GM18868 (cell line): ENCODE measurements at regions not wholly inside any gene's neighbourhood (a gene's known extent, or its start where the extent isn't known, plus 50 kb on each side); places are given as distances from the start of the nearest gene placed in this dataset.

Experiments used
- ATAC-seq: cut with Tn5 transposase; IDR thresholded peaks from one replicate; pipeline ENCODE4 v1.9.1; 2021; ENCODE audit warnings: mild to moderate bottlenecking, moderate library complexity; ENCODE audit not compliant: unreplicated experiment

DNA sequence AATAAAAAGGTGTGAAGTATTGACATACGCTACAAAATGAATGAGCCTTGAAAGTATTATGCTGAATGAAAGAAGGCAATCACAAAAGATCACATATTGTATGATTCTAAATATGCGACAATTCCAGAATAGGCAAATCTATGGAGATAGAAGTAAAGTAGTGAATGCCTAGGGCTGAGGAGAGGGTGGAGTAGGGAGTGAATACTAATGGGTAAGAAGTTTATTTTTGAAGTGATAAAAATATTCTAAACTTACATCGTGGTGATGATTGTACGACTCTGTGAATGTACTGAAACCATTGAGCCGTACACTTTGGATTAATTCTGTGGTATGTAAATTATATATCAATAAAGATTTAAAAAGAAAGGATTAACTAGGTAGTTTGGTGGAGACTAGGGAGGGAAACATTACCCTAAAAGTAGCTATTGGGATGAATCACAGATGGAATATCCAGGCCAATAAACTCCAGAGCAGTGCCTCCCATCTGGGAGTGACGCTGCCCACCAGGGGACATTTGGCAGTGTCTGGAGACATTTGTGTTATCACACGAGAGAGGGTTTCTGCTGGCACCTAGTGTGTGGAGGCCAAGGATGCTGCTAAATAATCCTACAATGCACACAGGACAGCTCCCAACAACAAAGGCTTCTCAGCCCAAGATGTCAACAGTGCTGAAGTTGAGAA lies 214.2 kb upstream of the PCSK2 start:
- no peak for ATAC-seq

DNA sequence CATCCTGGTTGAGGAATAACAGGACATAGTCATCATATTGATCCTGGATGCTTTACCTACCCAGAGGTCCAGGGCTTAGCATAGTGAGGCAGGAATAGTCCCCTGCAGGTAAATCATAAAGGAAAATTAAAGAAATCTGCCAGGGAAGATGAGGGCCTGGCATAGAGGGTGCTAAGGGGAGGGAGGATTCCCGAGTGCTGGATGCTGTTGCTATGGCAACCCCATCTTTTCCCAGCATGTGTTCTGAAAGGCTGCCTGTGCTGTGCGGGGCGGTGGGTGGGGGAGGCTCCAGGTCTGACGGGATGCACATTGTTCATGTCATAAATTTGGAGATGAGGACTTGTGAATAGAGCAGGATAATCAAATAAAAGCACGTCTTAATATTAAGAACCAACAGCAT lies 212.6 kb upstream of the PCSK2 start:
- ATAC-seq = no peak

DNA sequence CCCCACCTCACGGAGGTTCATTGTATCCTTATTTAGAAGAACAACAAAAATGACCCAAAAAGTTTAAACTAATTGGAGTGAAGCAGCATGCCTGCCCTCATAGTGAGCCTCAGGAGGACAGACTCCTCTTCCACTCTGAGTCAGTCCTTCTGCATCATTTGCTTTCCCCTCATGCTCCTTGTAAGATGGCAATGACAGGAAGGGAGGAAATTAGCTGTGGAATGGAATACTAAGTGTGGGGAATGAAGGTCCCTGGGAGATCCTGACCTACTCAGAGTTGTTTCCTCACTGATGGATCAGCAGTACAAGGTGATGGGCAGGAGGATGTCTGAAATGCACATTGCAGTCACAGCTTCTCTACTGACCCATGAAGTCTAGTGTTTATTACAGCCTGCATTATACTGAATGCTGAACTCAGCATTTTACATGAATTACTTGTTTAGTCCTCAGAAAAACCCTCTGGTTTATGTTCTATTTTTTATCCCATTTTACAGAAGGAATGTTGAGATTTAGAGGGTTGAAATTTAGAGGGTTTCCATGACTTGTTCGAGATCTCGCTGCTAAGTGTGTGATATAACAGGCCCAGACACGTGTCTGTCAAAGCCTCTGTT lies 212.0 kb upstream of the PCSK2 start:
- no peak for ATAC-seq

DNA sequence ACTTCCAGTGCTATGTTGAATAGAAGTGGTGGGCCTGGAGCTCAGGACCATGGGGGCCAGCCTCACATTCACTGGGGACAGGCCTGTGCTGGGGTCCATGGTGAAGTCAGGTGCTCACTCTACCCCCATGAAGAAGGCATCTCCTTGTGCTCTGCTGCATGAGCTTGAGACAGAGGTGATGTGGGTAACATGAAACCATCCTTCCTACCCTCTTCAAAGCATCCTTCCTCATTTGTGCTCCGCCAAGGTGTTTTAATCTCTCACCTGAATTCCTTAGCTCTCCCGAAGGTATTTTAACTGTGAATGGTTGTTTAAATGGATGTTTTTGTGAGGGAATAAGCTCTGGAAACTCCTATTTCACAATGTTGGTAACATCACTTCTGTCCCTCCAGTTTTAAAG lies 209.6 kb upstream of the PCSK2 start:
- no peak for ATAC-seq

DNA sequence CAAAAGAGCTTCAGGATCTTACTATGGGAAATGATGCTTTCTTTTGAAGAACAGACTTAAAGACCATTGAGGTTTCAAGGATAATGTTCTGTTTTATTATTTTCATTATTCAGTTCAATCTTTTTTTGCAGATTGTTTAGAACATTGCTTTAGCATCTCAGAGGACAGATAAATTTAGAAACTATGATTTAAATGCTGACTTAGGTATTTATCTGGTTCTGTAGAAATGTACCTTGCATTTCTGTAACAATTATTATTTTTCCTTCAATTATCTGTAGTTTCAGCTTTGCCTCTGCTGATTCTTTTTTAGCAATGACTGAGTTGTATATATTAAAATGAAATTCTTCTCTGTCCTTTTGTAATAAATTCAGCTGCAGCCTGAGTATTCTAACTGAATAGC lies 205.4 kb upstream of the PCSK2 start:
- ATAC-seq = no peak

DNA sequence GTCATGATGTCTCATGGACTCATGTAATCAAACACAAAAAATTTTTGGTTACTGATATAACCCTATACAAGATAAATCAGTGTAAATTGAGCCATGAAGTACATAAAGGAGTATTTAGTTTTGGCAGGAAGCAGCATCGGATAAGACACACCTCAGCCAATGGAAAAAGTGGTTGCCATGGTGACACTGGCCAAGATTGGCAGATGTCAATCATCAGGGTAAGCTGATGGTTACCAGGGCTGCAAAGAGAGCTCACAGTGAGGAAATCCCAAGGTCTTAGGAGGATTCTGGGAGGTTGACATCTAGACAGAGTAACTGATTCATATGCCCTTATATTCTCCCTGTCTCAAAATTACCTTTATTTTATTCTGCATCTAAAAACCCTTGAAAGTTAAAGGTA lies 203.8 kb upstream of the PCSK2 start:
- no peak for ATAC-seq

DNA sequence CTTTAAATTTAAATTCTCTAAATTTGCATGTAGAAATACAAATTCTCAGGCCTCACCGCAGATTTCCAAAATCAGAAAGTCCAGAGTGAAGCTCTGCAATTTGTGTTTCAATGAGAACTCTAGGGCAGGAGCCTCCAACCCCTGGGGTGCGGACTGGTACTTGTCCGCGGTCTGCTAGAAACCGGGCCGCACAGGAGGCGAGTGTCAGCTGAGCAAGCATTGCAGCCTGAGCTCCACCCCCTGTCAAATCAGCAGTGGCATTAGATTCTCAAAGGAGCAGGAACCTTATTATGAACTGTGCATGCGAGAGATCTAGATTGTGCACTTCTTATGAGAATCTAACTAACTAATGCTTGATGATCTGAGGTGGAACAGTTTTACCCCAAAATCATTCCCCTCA lies 203.0 kb upstream of the PCSK2 start:
- no peak for ATAC-seq

DNA sequence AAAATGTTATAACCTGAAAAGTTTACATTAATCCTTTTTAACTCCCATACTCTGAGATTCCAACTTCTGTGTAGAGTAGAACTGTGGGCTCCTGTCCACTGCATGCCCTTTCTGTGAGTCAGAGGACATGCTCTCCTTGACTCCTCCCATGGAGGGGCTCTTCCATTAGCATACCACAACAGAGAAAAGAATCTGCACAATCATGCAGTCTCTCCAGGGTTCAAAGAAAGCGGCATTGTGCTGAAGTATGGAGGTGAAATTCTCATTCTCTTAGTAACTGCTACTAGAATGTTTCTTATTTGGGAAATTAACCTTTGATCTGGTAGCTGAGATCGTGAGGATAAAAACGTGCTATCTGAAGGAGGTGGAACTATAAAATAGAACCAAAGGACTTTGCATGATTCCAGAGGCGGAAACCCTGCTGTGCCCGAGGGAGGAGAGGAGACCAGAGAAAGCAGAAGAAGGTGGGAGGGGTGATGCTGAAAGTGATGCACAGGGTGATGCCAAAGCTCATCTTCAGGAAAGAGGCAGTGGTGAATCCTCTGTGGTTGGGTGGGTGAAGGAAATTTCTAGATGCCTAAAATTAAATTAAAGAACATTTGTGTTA lies 202.2 kb upstream of the PCSK2 start:
- no peak for ATAC-seq

DNA sequence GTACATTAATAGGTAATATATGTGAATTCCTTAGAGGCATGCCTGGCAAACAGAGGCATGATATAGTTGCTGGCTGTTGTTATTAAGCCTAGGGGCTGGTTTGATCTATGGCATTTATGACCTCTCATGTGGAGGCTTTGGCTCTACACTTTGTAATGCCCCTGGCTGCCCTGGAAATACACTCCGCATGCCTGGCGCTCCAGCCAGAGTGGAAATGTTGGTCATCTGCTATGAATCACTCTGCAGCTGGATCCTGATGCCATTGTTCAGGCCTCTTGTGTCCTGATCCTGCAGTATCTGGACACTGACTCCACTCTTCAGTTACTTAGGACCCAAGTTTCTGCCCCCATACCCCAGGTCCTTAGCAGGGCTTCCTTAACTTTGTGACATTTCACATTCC lies 200.5 kb upstream of the PCSK2 start:
- no peak for ATAC-seq

DNA sequence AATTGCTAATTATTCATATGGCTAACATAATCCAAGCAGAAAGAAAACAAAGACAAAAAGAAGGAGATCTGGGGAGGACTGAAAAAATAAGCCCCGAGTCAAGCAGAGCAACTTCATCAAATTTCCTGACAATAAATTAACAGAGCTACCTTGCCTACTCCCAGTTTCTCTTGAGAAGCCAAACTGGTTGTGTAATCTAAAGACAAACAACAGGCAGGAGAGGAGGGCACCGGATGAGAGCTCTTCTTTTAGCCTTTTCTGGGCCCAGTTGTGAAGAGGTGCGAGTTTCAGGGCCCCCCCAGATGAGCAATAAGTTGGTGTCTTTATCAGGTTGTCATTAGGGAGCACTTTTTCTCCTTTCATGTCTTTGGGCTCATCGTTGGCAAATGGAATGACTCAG lies 197.1 kb upstream of the PCSK2 start:
- no peak for ATAC-seq

DNA sequence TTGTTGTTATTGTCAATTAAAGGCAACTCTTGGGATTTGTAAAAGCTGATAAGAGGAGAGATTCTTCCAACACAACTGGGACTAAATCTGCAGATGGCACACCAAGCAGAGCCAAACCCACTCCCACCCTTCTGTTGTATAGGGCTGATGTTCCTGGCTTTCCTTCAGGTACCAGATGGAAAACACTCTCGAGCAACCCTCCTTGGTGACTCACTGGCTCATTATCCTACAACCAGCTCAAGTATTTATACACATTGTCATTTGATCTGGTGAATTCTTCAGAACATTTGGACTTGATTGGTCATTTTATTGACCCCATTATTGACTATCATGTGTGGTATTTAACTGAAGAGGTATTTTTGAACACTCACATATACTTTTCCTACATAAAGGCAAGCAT lies 190.3 kb upstream of the PCSK2 start:
- no peak for ATAC-seq

DNA sequence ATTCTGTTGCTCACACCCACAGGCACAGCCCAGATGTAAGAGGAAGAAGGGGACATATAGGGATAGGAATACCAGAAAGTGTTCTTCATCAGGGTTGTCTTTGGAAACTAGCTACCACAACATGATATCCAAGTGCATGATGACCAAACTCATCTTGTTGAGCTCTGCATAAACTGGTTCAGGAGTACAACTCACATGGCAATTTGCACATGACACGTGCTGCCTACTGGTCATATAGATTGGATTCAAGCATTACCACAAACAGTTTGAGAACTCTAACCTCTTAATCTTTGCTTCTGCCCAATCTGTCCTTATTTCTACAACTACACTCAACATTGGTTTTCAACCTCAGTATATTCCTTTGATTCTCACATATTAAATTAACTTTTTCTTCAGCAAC lies 184.7 kb upstream of the PCSK2 start:
- ATAC-seq = no peak

DNA sequence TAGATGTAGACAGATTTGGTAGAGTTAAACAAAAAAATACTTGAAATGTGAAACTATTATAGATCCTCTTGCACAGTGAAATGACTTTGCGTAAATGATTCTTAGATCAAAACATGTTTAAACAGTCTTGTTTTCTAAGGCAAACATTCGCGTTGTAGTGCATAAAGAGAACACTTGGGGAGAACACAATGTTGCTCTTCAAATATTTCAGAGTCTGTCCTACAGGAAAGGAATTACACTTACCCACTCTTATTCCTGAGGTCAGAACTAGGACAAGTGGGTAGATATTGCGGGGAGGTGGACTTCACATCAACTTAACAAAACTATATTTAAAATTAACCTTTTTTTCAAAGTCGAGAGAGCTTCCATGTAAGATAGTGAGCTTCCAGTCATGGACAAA lies 183.5 kb upstream of the PCSK2 start:
- ATAC-seq = no peak

DNA sequence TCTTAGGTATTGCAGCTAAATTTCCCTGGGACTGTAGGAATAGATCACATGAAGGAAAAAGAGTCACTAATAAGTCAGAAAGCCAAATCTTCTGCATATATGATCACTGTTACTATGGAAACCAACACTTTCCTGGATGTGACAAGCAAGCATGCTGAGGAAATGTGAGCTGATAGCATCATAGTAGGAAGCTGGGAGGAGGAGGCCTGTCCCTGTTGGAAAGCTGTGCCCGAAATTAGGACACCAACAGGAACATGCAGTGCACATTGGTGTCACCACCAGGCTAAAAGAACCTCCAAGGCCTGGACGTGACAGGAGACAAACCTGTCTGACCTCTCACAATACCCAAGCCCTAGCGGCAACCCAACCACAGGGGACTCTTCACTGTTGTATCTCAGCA lies 181.9 kb upstream of the PCSK2 start:
- ATAC-seq = no peak

DNA sequence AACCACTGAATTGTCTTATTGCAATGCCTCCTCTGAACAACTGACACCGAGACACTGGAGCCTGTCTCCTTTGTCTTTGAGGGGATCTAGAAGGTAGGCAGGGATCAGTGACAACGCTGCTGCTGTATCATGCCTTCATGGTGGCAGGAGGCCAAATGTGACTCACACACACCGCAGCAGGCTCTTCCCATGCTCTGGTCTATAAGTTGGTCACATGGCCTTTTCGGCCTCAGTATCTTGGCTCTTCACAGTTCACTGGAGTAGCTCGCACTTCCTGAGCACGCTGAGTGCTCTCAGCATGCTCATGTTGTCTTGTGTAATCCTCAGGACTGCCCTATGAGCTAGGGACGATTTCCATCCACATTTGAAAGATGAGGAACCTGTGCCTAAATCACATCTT lies 167.4 kb upstream of the PCSK2 start:
- no peak for ATAC-seq

DNA sequence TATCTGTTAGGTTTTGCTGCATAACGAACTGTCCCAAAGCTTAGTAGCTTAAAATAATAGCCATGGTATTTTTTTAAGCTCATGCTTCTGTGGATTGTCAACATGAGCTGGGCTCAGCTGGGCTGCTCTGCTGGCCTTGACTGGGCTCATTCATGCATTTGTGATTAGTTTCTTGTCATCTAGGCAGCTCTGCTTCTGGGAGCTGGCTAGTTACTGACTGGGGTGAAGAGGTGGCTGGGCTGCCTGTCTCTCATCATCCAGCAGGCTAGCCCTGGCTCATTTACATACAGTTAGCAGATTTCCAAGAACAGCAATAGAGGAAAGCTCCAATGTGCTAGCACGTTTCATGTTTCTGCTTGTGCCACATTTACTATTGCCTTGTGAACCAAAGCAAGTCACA lies 165.1 kb upstream of the PCSK2 start:
- no peak for ATAC-seq

DNA sequence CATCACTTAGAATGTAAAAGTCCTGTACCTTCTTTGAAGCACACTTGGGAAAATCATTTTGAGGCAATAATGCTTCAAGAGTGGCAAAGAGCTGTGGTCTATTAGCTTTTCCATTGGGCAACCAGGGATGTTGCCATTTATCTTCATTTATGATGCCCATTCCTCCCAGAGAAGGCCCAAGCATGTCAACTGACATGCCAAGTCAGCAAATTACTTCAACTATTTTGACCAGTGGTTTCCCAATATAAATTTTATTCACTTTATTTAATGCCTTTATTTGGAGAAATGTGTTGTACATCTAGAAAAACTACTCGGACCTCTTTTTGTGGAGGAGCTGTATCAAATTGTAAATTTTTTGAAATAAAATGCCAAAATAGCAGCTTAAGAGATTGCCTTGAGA lies 164.1 kb upstream of the PCSK2 start:
- ATAC-seq = no peak

DNA sequence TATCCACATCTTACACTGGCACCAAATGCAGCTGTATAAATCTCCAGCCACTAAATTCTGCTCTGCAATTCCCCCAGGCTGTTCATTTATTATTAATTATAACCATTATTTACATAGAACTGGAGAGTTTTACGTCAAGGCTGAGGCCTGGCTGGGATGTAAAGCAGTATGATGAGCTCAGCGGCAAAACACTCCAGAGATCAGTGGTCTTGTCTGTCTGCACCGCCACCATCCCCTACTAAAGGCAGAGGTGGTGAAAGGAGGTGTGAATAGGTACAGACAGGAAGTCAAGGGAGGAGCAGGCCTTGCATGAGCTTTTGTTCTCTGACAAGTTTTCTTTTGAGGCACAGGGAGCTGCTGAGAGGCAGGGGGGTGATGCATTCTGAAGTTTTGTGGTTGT lies 159.9 kb upstream of the PCSK2 start:
- ATAC-seq = no peak

DNA sequence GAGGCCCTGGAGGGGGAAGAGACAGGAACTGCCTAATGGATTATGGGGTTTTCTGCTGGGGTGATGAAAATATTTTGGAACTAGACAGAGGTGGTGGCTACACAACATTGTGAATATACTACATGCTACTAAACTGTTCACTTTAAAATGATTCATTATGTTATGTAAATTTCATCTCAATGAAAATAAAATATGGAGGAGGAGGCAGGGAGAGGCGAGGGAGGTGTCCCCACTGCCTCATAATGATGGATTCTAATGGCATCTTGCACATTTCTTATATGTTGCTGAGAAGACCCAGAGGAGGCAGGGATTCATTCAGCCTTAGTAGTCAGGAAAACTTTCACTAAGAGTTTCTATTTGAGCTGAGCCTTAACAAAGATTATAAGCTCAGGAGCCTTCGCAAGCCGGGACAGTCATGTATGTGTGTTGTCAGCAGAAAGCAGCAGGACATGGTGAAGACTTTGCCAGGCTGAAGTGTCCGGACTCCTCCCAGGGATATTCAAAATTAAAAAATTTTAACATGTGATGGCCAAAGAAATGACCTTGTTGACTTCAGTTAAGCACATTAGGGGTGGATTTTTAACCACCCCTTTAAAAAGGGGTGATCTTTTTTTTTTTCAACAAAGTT lies 158.6 kb upstream of the PCSK2 start:
- no peak for ATAC-seq

DNA sequence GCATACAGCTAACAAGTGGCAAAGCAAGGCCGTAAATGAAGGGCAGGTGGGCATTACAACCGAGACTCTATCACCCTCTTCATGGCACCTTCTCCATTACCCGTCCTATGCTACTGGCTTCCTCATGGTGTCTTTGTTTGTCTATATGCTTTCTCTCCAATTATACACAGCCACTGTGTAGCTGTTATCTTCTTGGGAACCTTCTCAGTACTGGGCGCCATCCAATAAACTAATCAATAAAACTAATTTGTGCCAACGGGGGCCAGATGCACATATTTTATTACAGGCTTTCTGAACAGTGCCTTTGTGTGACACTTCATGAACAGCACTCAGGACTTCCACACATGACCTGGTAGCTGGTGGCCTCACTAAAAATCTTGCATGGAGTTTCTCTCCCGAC lies 149.8 kb upstream of the PCSK2 start:
- no peak for ATAC-seq

DNA sequence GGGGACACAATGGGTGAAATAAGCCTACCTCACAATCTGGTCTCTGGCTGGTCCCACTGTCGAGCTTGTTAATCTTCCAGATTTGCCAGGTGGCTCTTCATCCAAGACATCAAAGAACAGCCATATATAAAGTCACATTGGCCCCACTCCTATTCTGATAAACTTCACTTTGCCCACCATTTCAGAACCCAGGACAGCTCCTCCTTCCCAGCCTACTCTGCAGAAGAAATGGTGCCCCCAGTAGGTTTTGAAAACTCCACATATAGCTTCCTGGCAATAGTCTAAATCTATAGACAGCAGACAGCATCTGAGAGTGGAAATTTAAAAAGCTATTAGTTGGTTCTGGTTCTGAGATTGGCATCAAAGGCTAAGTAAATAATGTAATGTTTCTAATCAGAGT lies 143.1 kb upstream of the PCSK2 start:
- ATAC-seq = no peak

DNA sequence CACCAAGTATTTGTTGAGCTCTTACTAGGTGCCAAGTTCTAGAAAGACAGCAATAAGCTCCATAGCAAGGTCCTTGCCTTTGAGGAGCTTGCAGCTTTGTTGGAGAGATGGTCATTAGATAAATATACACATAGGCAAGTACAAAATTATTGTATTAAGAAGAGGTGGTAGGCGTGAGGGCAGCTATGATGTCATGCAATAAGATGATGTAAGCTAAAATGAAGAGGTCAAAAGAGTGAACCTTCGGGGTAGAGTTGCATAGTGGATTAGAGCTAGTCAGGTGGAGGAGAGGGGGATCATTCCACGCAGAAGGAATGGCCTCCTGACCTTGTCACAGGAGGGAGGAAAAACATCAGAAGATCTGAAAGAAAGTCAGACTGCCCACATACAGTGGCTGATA lies 141.9 kb upstream of the PCSK2 start:
- no peak for ATAC-seq
